ENCODE measurements at regions not wholly inside any gene's neighbourhood (a gene's known extent, or its start where the extent isn't known, plus 50 kb on each side); places are given as distances from the start of the nearest gene placed in this dataset.

GRCh38 chr2:168320267-168320666, 72.9 kb upstream of the STK39 start:
- no peak for TF ChIP-seq ZNF431 (CRISPR knock-in tag; IDR thresholded peaks at IDR 0.05)
- TF ChIP-seq KDM1A (IDR thresholded peaks at IDR 0.05): no peak
- TF ChIP-seq MEIS2 (IDR thresholded peaks at IDR 0.05; ENCODE audit: partially characterized antibody): no peak
- no peak for TF ChIP-seq RAD21 (CRISPR knock-in tag; conservative IDR thresholded peaks at IDR 0.05 in 1 of 2, IDR thresholded peaks at IDR 0.05 in 1 of 2)
- no peak for TF ChIP-seq FOXP1 (CRISPR knock-in tag; IDR thresholded peaks at IDR 0.05)
- no peak for TF ChIP-seq ZNF140 (CRISPR knock-in tag; IDR thresholded peaks at IDR 0.05)
- TF ChIP-seq ZBTB17 (CRISPR knock-in tag; IDR thresholded peaks at IDR 0.05): no peak
- no peak for TF ChIP-seq ARNT (IDR thresholded peaks at IDR 0.05)
- TF ChIP-seq POLR2AphosphoS5 (IDR thresholded peaks at IDR 0.05; ENCODE audit: control insufficient read depth, insufficient read depth, low read depth, low read length): no peak
- TF ChIP-seq ATF3 (IDR thresholded peaks at IDR 0.05): no peak
- TF ChIP-seq ATF3 (CRISPR knock-in tag; conservative IDR thresholded peaks at IDR 0.05): no peak
- TF ChIP-seq TFAP4 (CRISPR knock-in tag; IDR thresholded peaks at IDR 0.05; ENCODE audit: borderline replicate concordance): no peak
- no peak for TF ChIP-seq REST (IDR thresholded peaks at IDR 0.05; ENCODE audit: borderline replicate concordance)
- no peak for TF ChIP-seq REST (CRISPR knock-in tag; IDR thresholded peaks at IDR 0.05; ENCODE audit: low read depth)
- no peak for TF ChIP-seq ZZZ3 (IDR thresholded peaks at IDR 0.05)

Measured in K562 (cell line).